GM12878 (cell line): ENCODE measurements at regions not wholly inside any gene's neighbourhood (a gene's known extent, or its start where the extent isn't known, plus 50 kb on each side); places are given as distances from the start of the nearest gene placed in this dataset.

Source experiments
- ATAC-seq: fragments of 200-7000 bp; cut with Tn5 transposase; 3 replicates; pipeline ENCODE4 v1.9.1; 2020; ENCODE audit warnings: mild to moderate bottlenecking, moderate library complexity
- BruUV-seq: library from RNA; stranded (reverse); fragments of 400-500 nt; replicated peaks from 2 replicates; lab custom pipeline; 2021; lab: Mats Ljungman, UMichigan
- CTCF ChIA-PET: fragments of 300-600 bp; sonication (Branson Sonifier 250); formaldehyde crosslinking; extraction: SDS; loops from one replicate; lab custom pipeline; 2021; ENCODE audit warnings: inconsistent platforms; lab: Yijun Ruan, JAX
- POLR2A ChIA-PET: fragments of 350-600 bp; formaldehyde crosslinking; extraction: SDS; loops from one replicate; lab custom pipeline; 2021; ENCODE audit warnings: inconsistent platforms; lab: Charles Lee
- RAD21 ChIA-PET: fragments of 300-600 bp; sonication (Branson Sonifier 250); formaldehyde crosslinking; loops from one replicate; lab custom pipeline; 2023; ENCODE audit warnings: antibody characterized with exemption; ENCODE audit not compliant: unreplicated experiment; lab: Charles Lee
- SMC1A ChIA-PET: fragments of 300-600 bp; sonication (Branson Sonifier 250); formaldehyde crosslinking; loops from one replicate; lab custom pipeline; 2023; ENCODE audit not compliant: unreplicated experiment, uncharacterized antibody; lab: Charles Lee
- DNase-seq: peaks from one replicate; pipeline ENCODE4 v3.0.0-alpha.2; 2011; ENCODE audit warnings: low read depth, low spot score
- FAIRE-seq: peaks from 3 replicates; lab custom pipeline; 2011; peaks lifted over from hg19 to GRCh38; lab: Jason Lieb, UNC
- H2AFZ ChIP-seq: 2 replicates; pipeline ENCODE4 v1.6.0; 2011; ENCODE audit warnings: low read depth, low read length, control low read depth; ENCODE audit not compliant: control insufficient read depth
- H3K27ac ChIP-seq: 2 replicates; pipeline ENCODE4 v1.5.1; 2011; ENCODE audit warnings: control low read depth; ENCODE audit not compliant: control insufficient read depth, insufficient read depth
- H3K27me3 ChIP-seq, 2 experiments: replicated peaks in 1 of 2; 2 replicates each; pipeline versions ENCODE4 v1.6.0 to v1.6.1; 2011; ENCODE audit warnings: low read length in 1 of 2; ENCODE audit not compliant: control insufficient read depth in 2 of 2, insufficient read depth in 2 of 2
- H3K36me3 ChIP-seq, 2 experiments: 2 replicates each; pipeline ENCODE4 v1.5.1; 2011; ENCODE audit warnings: low read length in 1 of 2; ENCODE audit not compliant: control insufficient read depth in 2 of 2, insufficient read depth in 2 of 2
- H3K4me1 ChIP-seq: 2 replicates; pipeline ENCODE4 v1.6.1; 2011; ENCODE audit warnings: mild to moderate bottlenecking, low read length, moderate library complexity, mixed read lengths; ENCODE audit not compliant: control insufficient read depth, insufficient read depth
- H3K4me2 ChIP-seq: 2 replicates; pipeline ENCODE4 v1.6.0; 2011; ENCODE audit warnings: control low read depth; ENCODE audit not compliant: control insufficient read depth, insufficient read depth
- H3K4me3 ChIP-seq: fragments of 200-600 bp; sonication (generic); 2 replicates; pipeline ENCODE4 v1.5.1; 2016
- H3K79me2 ChIP-seq: 2 replicates; pipeline ENCODE4 v1.6.0; 2011; ENCODE audit warnings: low read length; ENCODE audit not compliant: control insufficient read depth, insufficient read depth
- H3K9ac ChIP-seq: 2 replicates; pipeline ENCODE4 v1.8.0; 2011; ENCODE audit warnings: low read length, control low read depth, mixed read lengths; ENCODE audit not compliant: control insufficient read depth, insufficient read depth
- H3K9me3 ChIP-seq: replicated peaks from 3 replicates; pipeline ENCODE4 v1.5.1; 2011; ENCODE audit warnings: mild to moderate bottlenecking, low read length; ENCODE audit not compliant: control insufficient read depth, insufficient read depth
- H4K20me1 ChIP-seq: 2 replicates; pipeline ENCODE4 v1.6.0; 2011; ENCODE audit not compliant: control insufficient read depth, insufficient read depth
- CEBPB ChIP-seq, 2 experiments: fragments of 150-350 bp in 1 of 2; IDR thresholded peaks; 2 replicates each; pipeline ENCODE4 v1.6.1; 2012 to 2014; ENCODE audit warnings: low read depth in 2 of 2, low read length in 2 of 2, borderline replicate concordance in 1 of 2, inconsistent platforms in 1 of 2
- CEBPZ ChIP-seq: fragments of 150-350 bp; IDR thresholded peaks from 2 replicates; pipeline ENCODE4 v1.6.1; 2016; ENCODE audit warnings: low read depth, low read length
- EGR1 ChIP-seq, 2 experiments: IDR thresholded peaks; 1 replicate in 1 of 2; 2 replicates in 1 of 2; pipeline ENCODE4 v1.6.1; 2011 to 2012; ENCODE audit warnings: low read depth in 2 of 2, low read length in 2 of 2, borderline replicate concordance in 1 of 2, mild to moderate bottlenecking in 1 of 2, moderate library complexity in 1 of 2
- GATAD2B ChIP-seq: fragments of 450-650 bp; conservative IDR thresholded peaks from 2 replicates; pipeline ENCODE4 v1.6.1; 2017; ENCODE audit warnings: low read depth, mild to moderate bottlenecking, moderate library complexity
- HDAC6 ChIP-seq: fragments of 200-600 bp; sonication (generic); IDR thresholded peaks from one replicate; pipeline ENCODE4 v1.8.0; 2017; ENCODE audit warnings: antibody characterized with exemption; ENCODE audit not compliant: unreplicated experiment
- IKZF1 ChIP-seq: fragments of 450-650 bp; conservative IDR thresholded peaks from 2 replicates; pipeline ENCODE4 v1.6.1; 2017; ENCODE audit warnings: antibody characterized with exemption, mild to moderate bottlenecking
- IRF5 ChIP-seq: fragments of 450-650 bp; IDR thresholded peaks from 2 replicates; pipeline ENCODE4 v1.6.1; 2017; ENCODE audit warnings: borderline replicate concordance
- KDM1A ChIP-seq: fragments of 200-600 bp; sonication (generic); IDR thresholded peaks from 2 replicates; pipeline ENCODE4 v1.6.1; 2016; ENCODE audit warnings: borderline replicate concordance
- KLF5 ChIP-seq: fragments of 450-650 bp; IDR thresholded peaks from 2 replicates; pipeline ENCODE4 v1.6.1; 2014; ENCODE audit warnings: mild to moderate bottlenecking; ENCODE audit not compliant: partially characterized antibody
- MEF2A ChIP-seq: IDR thresholded peaks from 2 replicates; pipeline ENCODE4 v1.6.1; 2011; ENCODE audit warnings: low read depth, mild to moderate bottlenecking, low read length, moderate library complexity; ENCODE audit not compliant: insufficient read depth
- MTA2 ChIP-seq: fragments of 450-650 bp; IDR thresholded peaks from 2 replicates; pipeline ENCODE4 v1.6.1; 2016; ENCODE audit warnings: low read depth, mild to moderate bottlenecking, moderate library complexity
- NR2F1 ChIP-seq: fragments of 450-650 bp; conservative IDR thresholded peaks from 2 replicates; pipeline ENCODE4 v1.6.1; 2017; ENCODE audit warnings: mild to moderate bottlenecking
- RAD51 ChIP-seq: fragments of 450-650 bp; IDR thresholded peaks from 2 replicates; pipeline ENCODE4 v1.6.1; 2016; ENCODE audit warnings: moderate library complexity, mild to moderate bottlenecking, inconsistent platforms
- RUNX3 ChIP-seq: IDR thresholded peaks from 2 replicates; pipeline ENCODE4 v1.6.1; 2012; ENCODE audit warnings: low read length, inconsistent platforms
- SMAD5 ChIP-seq: IDR thresholded peaks from 2 replicates; pipeline ENCODE4 v1.6.1; 2016; ENCODE audit warnings: antibody characterized with exemption, low read depth
- SP1 ChIP-seq: IDR thresholded peaks from one replicate; pipeline ENCODE4 v1.6.1; 2011; ENCODE audit warnings: low read depth, low read length
- SREBF1 ChIP-seq: IDR thresholded peaks from 2 replicates; pipeline ENCODE4 v1.6.1; 2012; ENCODE audit warnings: mild to moderate bottlenecking, low read length
- TAF1 ChIP-seq: IDR thresholded peaks from 2 replicates; pipeline ENCODE4 v1.6.1; 2011; ENCODE audit warnings: mild to moderate bottlenecking, low read depth, low read length, borderline replicate concordance
- YBX1 ChIP-seq: fragments of 450-650 bp; IDR thresholded peaks from 2 replicates; pipeline ENCODE4 v1.6.1; 2016; ENCODE audit warnings: antibody characterized with exemption
- ZZZ3 ChIP-seq: IDR thresholded peaks from 2 replicates; pipeline ENCODE4 v1.6.1; 2011; ENCODE audit warnings: low read depth; ENCODE audit not compliant: control insufficient read depth, insufficient read length
- WGBS: methylation state at CpG from one replicate; pipeline ENCODE4 v1.1.6; 2016; ENCODE audit warnings: low lambda C conversion rate; ENCODE audit not compliant: insufficient replicate concordance, insufficient coverage; ENCODE audit errors: missing lambda C conversion rate; 5-methylcytosine and 5-hydroxymethylcytosine counted together
- in situ Hi-C: fragments of 300-500 bp; cut with MboI; formaldehyde crosslinking; loops from 9 replicates; pipeline ENCODE4 v1.14.3; 2018; ENCODE audit warnings: mixed read lengths
- intact Hi-C: fragments of 100-400 bp; cut with micrococcal nuclease; formaldehyde crosslinking; loops from one replicate; pipeline ENCODE4 v1.14.2; 2022; ENCODE audit not compliant: unreplicated experiment

- in situ Hi-C loops (loop anchor here (5.0 kb wide), 1 partner anchor 51 kb away; no protein-coding TSS in a partner anchor), intact Hi-C loops (no loop called here)
- Histone ChIP-seq H2AFZ (no peak overlapping the region), H3K4me2 (no peak overlapping the region), H3K9me3 (no peaks in the 10 kb centered on the region), H3K27me3 (no peaks in the 10 kb centered on the region), H3K9ac (no peak overlapping the region), H3K36me3 (no peaks in the 10 kb centered on the region), H3K4me3 (no peak overlapping the region), H3K79me2 (no peaks in the 10 kb centered on the region), H3K27ac (no peak overlapping the region), H3K4me1 (no peaks in the 10 kb centered on the region), H4K20me1 (no peaks in the 10 kb centered on the region)
- WGBS = 29% methylated on average over 10 of the region's 12 CpGs
- ChIA-PET POLR2A (no interaction called here), RAD21 (no interaction called here), SMC1A (no interaction called here), CTCF (no interaction called here)
- DNase-seq (no peak), FAIRE-seq (no peak), ATAC-seq (no peak)
- BruUV-seq = no TSS peak
- TF ChIP-seq GATAD2B (no peak), EGR1 (IDR thresholded peaks at IDR 0.05; ENCODE audit: borderline replicate concordance in 1 of 2, low read depth in 2 of 2, low read length in 2 of 2) (no peak), TAF1 (no peak), SMAD5 (no peak), HDAC6 (no peak), KLF5 (no peak), SREBF1 (no peak), IRF5 (no peak), MTA2 (no peak), YBX1 (no peak), KDM1A (no peak), RAD51 (no peak), IKZF1 (no peak), ZZZ3 (no peak), CEBPB (IDR thresholded peaks at IDR 0.05; ENCODE audit: borderline replicate concordance in 1 of 2, low read depth in 2 of 2, low read length in 2 of 2) (no peak), RUNX3 (no peak), NR2F1 (no peak), CEBPZ (no peak), MEF2A (no peak), SP1 (no peak)
These were observed 1394.3 kb downstream of the TBC1D22A start for GRCh38 chr22:48156603-48157355.
